OCI-LY7 (cell line): ENCODE measurements at regions not wholly inside any gene's neighbourhood (a gene's known extent, or its start where the extent isn't known, plus 50 kb on each side); places are given as distances from the start of the nearest gene placed in this dataset.

Source experiments
- BruUV-seq: library from RNA; stranded (reverse); fragments of 400-500 nt; replicated peaks from 2 replicates; lab custom pipeline; 2021; lab: Mats Ljungman, UMichigan
- CTCF ChIA-PET: fragments of 300-600 bp; sonication (Branson Sonifier 250); formaldehyde crosslinking; loops from one replicate; lab custom pipeline; 2022; ENCODE audit warnings: antibody characterized with exemption; ENCODE audit not compliant: unreplicated experiment; lab: Charles Lee
- POLR2A ChIA-PET: fragments of 300-600 bp; sonication (Branson Sonifier 250); formaldehyde crosslinking; loops from one replicate; lab custom pipeline; 2022; ENCODE audit warnings: antibody characterized with exemption; lab: Charles Lee
- DNase-seq: peaks from one replicate; pipeline ENCODE4 v3.0.0-alpha.2; 2015; ENCODE audit warnings: low spot score
- H2AFZ ChIP-seq: fragments of 200-600 bp; sonication (generic), shearing (Covaris generic); 2 replicates; pipeline ENCODE4 v1.6.1; 2014; ENCODE audit warnings: mild to moderate bottlenecking, antibody characterized with exemption, low read length, moderate library complexity
- H3K27ac ChIP-seq: fragments of 200-600 bp; sonication (generic); 2 replicates; pipeline ENCODE4 v1.5.1; 2014; ENCODE audit warnings: mixed run types, low read depth, mild to moderate bottlenecking, moderate library complexity, low read length, inconsistent platforms; ENCODE audit not compliant: poor library complexity, severe bottlenecking
- H3K36me3 ChIP-seq: fragments of 200-600 bp; sonication (generic); 2 replicates; pipeline ENCODE4 v1.6.1; 2014; ENCODE audit warnings: mild to moderate bottlenecking, antibody characterized with exemption, low read length, moderate library complexity, mixed read lengths; ENCODE audit not compliant: insufficient read depth
- H3K4me1 ChIP-seq: fragments of 200-600 bp; sonication (generic); 2 replicates; pipeline ENCODE4 v1.5.1; 2014; ENCODE audit warnings: mild to moderate bottlenecking, low read length; ENCODE audit not compliant: insufficient read depth, poor library complexity, severe bottlenecking
- H3K4me2 ChIP-seq: fragments of 200-600 bp; sonication (generic); 2 replicates; pipeline ENCODE4 v1.6.1; 2014; ENCODE audit warnings: mild to moderate bottlenecking, low read length
- H3K4me3 ChIP-seq: fragments of 200-600 bp; sonication (generic); 2 replicates; pipeline ENCODE4 v1.5.1; 2014; ENCODE audit warnings: mild to moderate bottlenecking, low read depth, low read length; ENCODE audit not compliant: poor library complexity, severe bottlenecking
- H3K79me2 ChIP-seq: fragments of 200-600 bp; sonication (generic); 2 replicates; pipeline ENCODE4 v1.6.1; 2016; ENCODE audit warnings: low read depth, mild to moderate bottlenecking, low read length, moderate library complexity, mixed read lengths; ENCODE audit not compliant: insufficient read depth
- H3K9me2 ChIP-seq: fragments of 200-600 bp; sonication (generic); 2 replicates; pipeline ENCODE4 v1.6.1; 2016; ENCODE audit warnings: mild to moderate bottlenecking, low read length, mixed read lengths; ENCODE audit not compliant: insufficient read depth
- H3K9me3 ChIP-seq: fragments of 200-600 bp; sonication (generic); 2 replicates; pipeline ENCODE4 v1.6.1; 2014; ENCODE audit warnings: mild to moderate bottlenecking, mixed run types, low read length, mixed read lengths
- H4K20me1 ChIP-seq: fragments of 200-600 bp; sonication (generic); 2 replicates; pipeline ENCODE4 v1.6.1; 2014; ENCODE audit warnings: mild to moderate bottlenecking, antibody characterized with exemption, low read length, moderate library complexity, mixed read lengths; ENCODE audit not compliant: insufficient read depth
- EZH2phosphoT487 ChIP-seq: fragments of 200-600 bp; sonication (generic); IDR thresholded peaks from 2 replicates; pipeline ENCODE4 v1.6.1; 2018; ENCODE audit warnings: low read depth, borderline replicate concordance, mild to moderate bottlenecking, mixed run types, antibody characterized with exemption, low read length, moderate library complexity, mixed read lengths
- intact Hi-C: fragments of 100-400 bp; cut with micrococcal nuclease; formaldehyde crosslinking; loops from one replicate; pipeline ENCODE4 v1.10.0; 2022; ENCODE audit not compliant: unreplicated experiment
- TF ChIP-seq, protein P1 (sequence below): fragments of 200-600 bp; sonication (generic); conservative IDR thresholded peaks from 2 replicates; pipeline ENCODE4 v1.5.1; 2014; ENCODE audit warnings: mild to moderate bottlenecking, antibody characterized with exemption, low read length, moderate library complexity, mixed read lengths

DNA sequence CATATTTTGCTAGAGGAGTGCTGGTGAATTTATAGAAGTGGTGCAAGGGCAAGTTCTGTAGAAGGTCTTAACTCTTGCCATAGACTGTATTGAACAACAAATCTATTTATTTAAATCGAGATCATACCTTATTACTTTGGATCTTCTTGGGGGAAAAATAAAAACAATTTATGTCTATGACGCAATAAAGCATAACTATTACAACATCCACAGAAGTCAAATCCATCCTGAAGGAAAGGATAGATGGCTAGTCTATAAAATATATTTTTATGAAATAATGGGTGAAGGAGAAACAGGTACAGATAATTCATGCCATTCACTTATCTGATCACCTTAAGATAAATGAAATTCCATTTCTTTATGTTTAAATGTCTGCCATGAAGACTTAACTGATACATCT, 1168.8 kb upstream of the AGA start:
- Histone ChIP-seq H3K9me3 (no peaks in the 10 kb centered on the region), H3K79me2 (no peaks in the 10 kb centered on the region), H3K36me3 (no peaks in the 10 kb centered on the region), H3K4me1 (no peaks in the 10 kb centered on the region), H2AFZ (no peak overlapping the region), H3K9me2 (no peaks in the 10 kb centered on the region), H3K4me3 (no peak overlapping the region), H3K4me2 (no peak overlapping the region), H4K20me1 (no peaks in the 10 kb centered on the region), H3K27ac (no peak overlapping the region)
- BruUV-seq, result no TSS peak
- ChIA-PET CTCF (no interaction called here), POLR2A (no interaction called here)
- no peak for TF ChIP-seq EZH2phosphoT487
- TF ChIP-seq, protein P1, sequence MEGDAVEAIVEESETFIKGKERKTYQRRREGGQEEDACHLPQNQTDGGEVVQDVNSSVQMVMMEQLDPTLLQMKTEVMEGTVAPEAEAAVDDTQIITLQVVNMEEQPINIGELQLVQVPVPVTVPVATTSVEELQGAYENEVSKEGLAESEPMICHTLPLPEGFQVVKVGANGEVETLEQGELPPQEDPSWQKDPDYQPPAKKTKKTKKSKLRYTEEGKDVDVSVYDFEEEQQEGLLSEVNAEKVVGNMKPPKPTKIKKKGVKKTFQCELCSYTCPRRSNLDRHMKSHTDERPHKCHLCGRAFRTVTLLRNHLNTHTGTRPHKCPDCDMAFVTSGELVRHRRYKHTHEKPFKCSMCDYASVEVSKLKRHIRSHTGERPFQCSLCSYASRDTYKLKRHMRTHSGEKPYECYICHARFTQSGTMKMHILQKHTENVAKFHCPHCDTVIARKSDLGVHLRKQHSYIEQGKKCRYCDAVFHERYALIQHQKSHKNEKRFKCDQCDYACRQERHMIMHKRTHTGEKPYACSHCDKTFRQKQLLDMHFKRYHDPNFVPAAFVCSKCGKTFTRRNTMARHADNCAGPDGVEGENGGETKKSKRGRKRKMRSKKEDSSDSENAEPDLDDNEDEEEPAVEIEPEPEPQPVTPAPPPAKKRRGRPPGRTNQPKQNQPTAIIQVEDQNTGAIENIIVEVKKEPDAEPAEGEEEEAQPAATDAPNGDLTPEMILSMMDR, result no peak
- DNase-seq, result no peak
- intact Hi-C loops, result no loop called here

GRCh38 chr4:178612733-178613132, 1170.5 kb upstream of the AGA start:
- ChIA-PET POLR2A (no interaction called here), CTCF (no interaction called here)
- H3K79me2 ChIP-seq, result no peaks in the 10 kb centered on the region
- no peak overlapping the region for H3K4me3 ChIP-seq
- BruUV-seq, result no TSS peak
- intact Hi-C loops, result no loop called here
- no peak for DNase-seq
- H3K9me2 ChIP-seq, result no peaks in the 10 kb centered on the region
- H3K4me2 ChIP-seq, result no peak overlapping the region
- H3K36me3 ChIP-seq, result no peaks in the 10 kb centered on the region
- H3K4me1 ChIP-seq, result no peaks in the 10 kb centered on the region
- H3K27ac ChIP-seq, result no peak overlapping the region
- TF ChIP-seq EZH2phosphoT487, result no peak
- TF ChIP-seq, protein P1, result no peak
- H4K20me1 ChIP-seq, result no peaks in the 10 kb centered on the region
- H2AFZ ChIP-seq, result no peak overlapping the region
- no peaks in the 10 kb centered on the region for H3K9me3 ChIP-seq

GRCh38 chr4:178632415-178632814, 1190.2 kb upstream of the AGA start:
- Histone ChIP-seq H3K36me3 (no peaks in the 10 kb centered on the region), H3K4me2 (no peak overlapping the region), H3K9me2 (no peaks in the 10 kb centered on the region), H2AFZ (no peak overlapping the region), H3K4me3 (no peak overlapping the region), H3K4me1 (no peaks in the 10 kb centered on the region), H3K27ac (no peak overlapping the region), H3K79me2 (no peaks in the 10 kb centered on the region), H4K20me1 (no peaks in the 10 kb centered on the region), H3K9me3 (no peaks in the 10 kb centered on the region)
- intact Hi-C loops, result no loop called here
- BruUV-seq, result no TSS peak
- CTCF ChIA-PET, result no interaction called here
- POLR2A ChIA-PET, result no interaction called here
- TF ChIP-seq EZH2phosphoT487, result no peak
- TF ChIP-seq, protein P1, result no peak
- DNase-seq, result no peak
